Activated B cell treated with CpG ODN at 0.5 μM for 24 hours (primary cell): ENCODE measurements at regions not wholly inside any gene's neighbourhood (a gene's known extent, or its start where the extent isn't known, plus 50 kb on each side); places are given as distances from the start of the nearest gene placed in this dataset.

Experiments
- ATAC-seq: fragments of 200-7000 bp; cut with Tn5 transposase; one replicate; pipeline ENCODE4 v1.10.0; 2021; ENCODE audit warnings: low read depth, mild to moderate bottlenecking, moderate library complexity
- CTCF ChIA-PET: fragments of 350-600 bp; sonication (Branson Sonifier 250); formaldehyde crosslinking; loops from one replicate; lab custom pipeline; 2021; ENCODE audit warnings: antibody characterized with exemption; lab: Charles Lee
- POLR2A ChIA-PET: fragments of 350-600 bp; sonication (Branson Sonifier 250); formaldehyde crosslinking; loops from one replicate; lab custom pipeline; 2021; ENCODE audit warnings: antibody characterized with exemption; lab: Charles Lee
- DNase-seq: peaks from one replicate; pipeline ENCODE4 v3.0.0; 2022
- H3K27ac Mint-ChIP-seq: one replicate; pipeline ENCODE4 v1.8.0; 2020; ENCODE audit warnings: mixed read lengths
- H3K27me3 Mint-ChIP-seq: one replicate; pipeline ENCODE4 v1.8.0; 2021; ENCODE audit warnings: mixed read lengths
- H3K36me3 Mint-ChIP-seq: one replicate; pipeline ENCODE4 v1.8.0; 2021; ENCODE audit warnings: low read depth, mixed read lengths
- H3K4me1 Mint-ChIP-seq: one replicate; pipeline ENCODE4 v1.8.0; 2021; ENCODE audit warnings: mixed read lengths
- H3K4me3 Mint-ChIP-seq: one replicate; pipeline ENCODE4 v1.8.0; 2020; ENCODE audit warnings: mild to moderate bottlenecking, mixed read lengths
- H3K9me3 Mint-ChIP-seq: one replicate; pipeline ENCODE4 v1.8.0; 2020; ENCODE audit warnings: mixed read lengths
- intact Hi-C: fragments of 100-400 bp; cut with micrococcal nuclease; formaldehyde crosslinking; loops from one replicate; pipeline ENCODE4 v1.15.1; 2024
- TF ChIP-seq, protein P1 (sequence below): fragments of 200-600 bp; IDR thresholded peaks from one replicate; pipeline ENCODE4 v1.8.0; 2022; ENCODE audit warnings: antibody characterized with exemption, mild to moderate bottlenecking

GRCh38 chr11:116510166-116510565 is 262.6 kb downstream of the BUD13 start:
- Mint-ChIP-seq H3K27ac (no peak overlapping the region), H3K36me3 (no peaks in the 10 kb centered on the region), H3K27me3 (peaks cover 22% of the 10 kb centered on the region), H3K4me3 (no peak overlapping the region), H3K4me1 (no peaks in the 10 kb centered on the region), H3K9me3 (no peaks in the 10 kb centered on the region)
- DNase-seq: no peak
- intact Hi-C loops: no loop called here
- TF ChIP-seq, protein P1, sequence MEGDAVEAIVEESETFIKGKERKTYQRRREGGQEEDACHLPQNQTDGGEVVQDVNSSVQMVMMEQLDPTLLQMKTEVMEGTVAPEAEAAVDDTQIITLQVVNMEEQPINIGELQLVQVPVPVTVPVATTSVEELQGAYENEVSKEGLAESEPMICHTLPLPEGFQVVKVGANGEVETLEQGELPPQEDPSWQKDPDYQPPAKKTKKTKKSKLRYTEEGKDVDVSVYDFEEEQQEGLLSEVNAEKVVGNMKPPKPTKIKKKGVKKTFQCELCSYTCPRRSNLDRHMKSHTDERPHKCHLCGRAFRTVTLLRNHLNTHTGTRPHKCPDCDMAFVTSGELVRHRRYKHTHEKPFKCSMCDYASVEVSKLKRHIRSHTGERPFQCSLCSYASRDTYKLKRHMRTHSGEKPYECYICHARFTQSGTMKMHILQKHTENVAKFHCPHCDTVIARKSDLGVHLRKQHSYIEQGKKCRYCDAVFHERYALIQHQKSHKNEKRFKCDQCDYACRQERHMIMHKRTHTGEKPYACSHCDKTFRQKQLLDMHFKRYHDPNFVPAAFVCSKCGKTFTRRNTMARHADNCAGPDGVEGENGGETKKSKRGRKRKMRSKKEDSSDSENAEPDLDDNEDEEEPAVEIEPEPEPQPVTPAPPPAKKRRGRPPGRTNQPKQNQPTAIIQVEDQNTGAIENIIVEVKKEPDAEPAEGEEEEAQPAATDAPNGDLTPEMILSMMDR: no peak
- CTCF ChIA-PET: no interaction called here
- POLR2A ChIA-PET: no interaction called here
- ATAC-seq: no peak

DNA sequence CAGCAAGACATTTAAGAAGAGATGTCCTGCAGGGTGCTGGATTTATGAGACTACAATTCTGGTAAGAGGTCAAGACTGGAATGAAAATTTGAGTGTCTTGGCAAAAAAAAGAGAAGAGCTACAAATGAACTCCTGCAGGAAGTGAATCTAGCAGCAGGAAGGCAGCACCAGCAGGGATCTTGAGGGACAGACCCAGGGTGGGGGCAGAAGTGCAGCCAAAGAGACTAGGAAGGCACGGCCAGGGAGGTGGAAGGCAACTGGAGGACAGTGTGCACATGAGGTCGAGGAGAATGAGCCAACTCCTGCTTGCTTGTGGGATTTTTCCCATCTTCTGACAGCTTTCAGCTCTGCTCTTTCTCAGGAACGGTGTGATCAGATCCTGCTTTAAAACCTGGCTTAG is 263.2 kb downstream of the BUD13 start:
- CTCF ChIA-PET: no interaction called here
- H3K36me3 Mint-ChIP-seq: no peaks in the 10 kb centered on the region
- no peaks in the 10 kb centered on the region for H3K9me3 Mint-ChIP-seq
- H3K4me3 Mint-ChIP-seq: no peak overlapping the region
- H3K27ac Mint-ChIP-seq: no peak overlapping the region
- no peak for DNase-seq
- H3K27me3 Mint-ChIP-seq: peaks cover 24% of the 10 kb centered on the region
- POLR2A ChIA-PET: no interaction called here
- TF ChIP-seq, protein P1: no peak
- intact Hi-C loops: no loop called here
- H3K4me1 Mint-ChIP-seq: no peaks in the 10 kb centered on the region
- ATAC-seq: no peak

GRCh38 chr11:116507849-116508695 is 264.7 kb downstream of the BUD13 start:
- Mint-ChIP-seq H3K4me3 (no peak overlapping the region), H3K27me3 (peaks cover 30% of the 10 kb centered on the region), H3K4me1 (no peaks in the 10 kb centered on the region), H3K27ac (no peak overlapping the region), H3K36me3 (no peaks in the 10 kb centered on the region), H3K9me3 (no peaks in the 10 kb centered on the region)
- intact Hi-C loops: no loop called here
- ChIA-PET CTCF (no interaction called here), POLR2A (no interaction called here)
- ATAC-seq: no peak
- DNase-seq: no peak
- TF ChIP-seq, protein P1: no peak

GRCh38 chr11:116507016-116507415 is 265.8 kb downstream of the BUD13 start:
- CTCF ChIA-PET: no interaction called here

DNA sequence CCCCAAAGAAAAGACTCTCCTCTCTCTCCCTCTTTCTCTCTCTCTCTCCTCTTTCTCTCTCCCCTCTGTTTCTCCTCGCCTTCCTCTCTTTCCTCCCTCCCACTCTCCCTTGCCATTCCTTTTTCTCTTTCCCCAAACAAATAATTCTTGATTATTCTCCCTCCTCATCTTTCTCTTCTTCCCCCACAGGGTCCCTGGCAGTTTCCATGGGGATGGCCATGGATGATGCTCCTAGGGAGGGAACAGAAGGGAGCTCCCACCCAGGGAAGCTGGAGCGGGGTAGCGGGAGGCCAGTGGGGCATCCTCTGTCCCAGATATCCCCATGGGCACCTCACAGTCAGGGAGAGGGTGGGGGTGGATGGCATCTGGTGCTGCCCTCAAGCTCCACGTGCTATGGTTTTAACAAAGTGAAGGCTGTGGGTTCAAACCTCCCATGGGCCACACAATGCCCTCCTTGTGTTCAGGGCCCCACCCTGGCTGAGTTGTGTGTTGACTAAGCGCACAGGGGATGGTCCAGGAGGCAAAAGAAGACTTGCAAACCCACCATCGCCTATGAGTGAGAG is 266.4 kb downstream of the BUD13 start:
- TF ChIP-seq, protein P1: no peak
- Mint-ChIP-seq H3K36me3 (no peaks in the 10 kb centered on the region), H3K4me3 (no peak overlapping the region), H3K9me3 (no peaks in the 10 kb centered on the region), H3K27ac (no peak overlapping the region), H3K27me3 (peaks cover 45% of the 10 kb centered on the region), H3K4me1 (no peaks in the 10 kb centered on the region)
- ChIA-PET POLR2A (no interaction called here), CTCF (no interaction called here)
- no peak for ATAC-seq
- no peak for DNase-seq
- intact Hi-C loops: no loop called here

More at GRCh38 chr11:116507016-116507415, 265.8 kb downstream of the BUD13 start:
- POLR2A ChIA-PET: no interaction called here
- H3K27me3 Mint-ChIP-seq: peaks cover 39% of the 10 kb centered on the region
- ATAC-seq (no peak), DNase-seq (no peak)
- H3K27ac Mint-ChIP-seq: no peak overlapping the region
- no peaks in the 10 kb centered on the region for H3K36me3 Mint-ChIP-seq
- intact Hi-C loops: no loop called here
- H3K4me3 Mint-ChIP-seq: no peak overlapping the region
- no peaks in the 10 kb centered on the region for H3K9me3 Mint-ChIP-seq
- H3K4me1 Mint-ChIP-seq: no peaks in the 10 kb centered on the region
- TF ChIP-seq, protein P1: no peak
